ENCODE measurements at regions not wholly inside any gene's neighbourhood (a gene's known extent, or its start where the extent isn't known, plus 50 kb on each side); places are given as distances from the start of the nearest gene placed in this dataset.

- Mint-ChIP-seq H3K9me3 (peaks cover 7% of the 10 kb centered on the region), H3K36me3 (ENCODE audit: insufficient read depth) (no peaks in the 10 kb centered on the region), H3K4me1 (no peaks in the 10 kb centered on the region), H3K27me3 (no peaks in the 10 kb centered on the region), H3K4me3 (no peak overlapping the region), H3K27ac (ENCODE audit: low read depth) (no peak overlapping the region)
- DNase-seq (ENCODE audit: low spot score in 2 of 2) (no peak), ATAC-seq (replicated peaks; ENCODE audit: extremely low read depth, poor library complexity, severe bottlenecking) (no peak)
These were observed 1166.6 kb upstream of the ADGRL2 start for GRCh38 chr1:80633947-80634706.

GRCh38 chr1:80632284-80632683, 1168.5 kb upstream of the ADGRL2 start:
- H3K36me3 Mint-ChIP-seq (ENCODE audit: insufficient read depth) = no peaks in the 10 kb centered on the region
- ATAC-seq (replicated peaks; ENCODE audit: extremely low read depth, poor library complexity, severe bottlenecking) (no peak), DNase-seq (ENCODE audit: low spot score in 2 of 2) (no peak)
- H3K27me3 Mint-ChIP-seq = no peaks in the 10 kb centered on the region
- H3K9me3 Mint-ChIP-seq = peaks cover 7% of the 10 kb centered on the region
- no peak overlapping the region for H3K4me3 Mint-ChIP-seq
- no peaks in the 10 kb centered on the region for H3K4me1 Mint-ChIP-seq
- no peak overlapping the region for H3K27ac Mint-ChIP-seq (ENCODE audit: low read depth)

- H3K4me1 Mint-ChIP-seq = no peaks in the 10 kb centered on the region
- H3K36me3 Mint-ChIP-seq (ENCODE audit: insufficient read depth) = no peaks in the 10 kb centered on the region
- DNase-seq (ENCODE audit: low spot score in 2 of 2) (no peak), ATAC-seq (replicated peaks; ENCODE audit: extremely low read depth, poor library complexity, severe bottlenecking) (no peak)
- no peak overlapping the region for H3K27ac Mint-ChIP-seq (ENCODE audit: low read depth)
- no peaks in the 10 kb centered on the region for H3K27me3 Mint-ChIP-seq
- no peak overlapping the region for H3K4me3 Mint-ChIP-seq
- H3K9me3 Mint-ChIP-seq = peaks cover 5% of the 10 kb centered on the region
These were observed 1171.4 kb upstream of the ADGRL2 start for GRCh38 chr1:80629304-80629837.

GRCh38 chr1:80624682-80625081, 1176.1 kb upstream of the ADGRL2 start:
- Mint-ChIP-seq H3K9me3 (peaks cover 6% of the 10 kb centered on the region), H3K36me3 (ENCODE audit: insufficient read depth) (no peaks in the 10 kb centered on the region), H3K27me3 (no peaks in the 10 kb centered on the region), H3K27ac (ENCODE audit: low read depth) (no peak overlapping the region), H3K4me1 (no peaks in the 10 kb centered on the region), H3K4me3 (no peak overlapping the region)
- no peak for ATAC-seq (replicated peaks; ENCODE audit: extremely low read depth, poor library complexity, severe bottlenecking)
- no peak for DNase-seq (ENCODE audit: low spot score in 2 of 2)

- H3K4me3 Mint-ChIP-seq = no peak overlapping the region
- peak; percentile 40 for ATAC-seq (replicated peaks; ENCODE audit: extremely low read depth, poor library complexity, severe bottlenecking)
- H3K27ac Mint-ChIP-seq (ENCODE audit: low read depth) = no peak overlapping the region
- DNase-seq (ENCODE audit: low spot score in 2 of 2) = no peak
- H3K4me1 Mint-ChIP-seq = no peaks in the 10 kb centered on the region
- no peaks in the 10 kb centered on the region for H3K36me3 Mint-ChIP-seq (ENCODE audit: insufficient read depth)
- no peaks in the 10 kb centered on the region for H3K27me3 Mint-ChIP-seq
- H3K9me3 Mint-ChIP-seq = peaks cover 27% of the 10 kb centered on the region
These were observed 1193.7 kb upstream of the ADGRL2 start for GRCh38 chr1:80607064-80607463.

GRCh38 chr1:80594013-80594412, 1206.7 kb upstream of the ADGRL2 start:
- no peaks in the 10 kb centered on the region for H3K27me3 Mint-ChIP-seq
- H3K27ac Mint-ChIP-seq (ENCODE audit: low read depth) = no peak overlapping the region
- H3K4me1 Mint-ChIP-seq = no peaks in the 10 kb centered on the region
- peaks cover 34% of the 10 kb centered on the region for H3K9me3 Mint-ChIP-seq
- H3K36me3 Mint-ChIP-seq (ENCODE audit: insufficient read depth) = no peaks in the 10 kb centered on the region
- DNase-seq (ENCODE audit: low spot score in 2 of 2) (no peak), ATAC-seq (replicated peaks; ENCODE audit: extremely low read depth, poor library complexity, severe bottlenecking) (no peak)
- no peak overlapping the region for H3K4me3 Mint-ChIP-seq

GRCh38 chr1:80593197-80593596, 1207.5 kb upstream of the ADGRL2 start:
- Mint-ChIP-seq H3K9me3 (peaks cover 32% of the 10 kb centered on the region), H3K4me1 (no peaks in the 10 kb centered on the region), H3K27ac (ENCODE audit: low read depth) (no peak overlapping the region), H3K27me3 (no peaks in the 10 kb centered on the region), H3K4me3 (no peak overlapping the region), H3K36me3 (ENCODE audit: insufficient read depth) (no peaks in the 10 kb centered on the region)
- ATAC-seq (replicated peaks; ENCODE audit: extremely low read depth, poor library complexity, severe bottlenecking) = no peak
- no peak for DNase-seq (ENCODE audit: low spot score in 2 of 2)

GRCh38 chr1:80582980-80583379, 1217.8 kb upstream of the ADGRL2 start:
- Mint-ChIP-seq H3K27me3 (no peaks in the 10 kb centered on the region), H3K4me3 (no peak overlapping the region), H3K9me3 (peaks cover 20% of the 10 kb centered on the region), H3K4me1 (no peaks in the 10 kb centered on the region), H3K36me3 (ENCODE audit: insufficient read depth) (no peaks in the 10 kb centered on the region), H3K27ac (ENCODE audit: low read depth) (no peak overlapping the region)
- DNase-seq (ENCODE audit: low spot score in 2 of 2) (no peak), ATAC-seq (replicated peaks; ENCODE audit: extremely low read depth, poor library complexity, severe bottlenecking) (no peak)

GRCh38 chr1:80579055-80579454, 1221.7 kb upstream of the ADGRL2 start:
- Mint-ChIP-seq H3K27ac (ENCODE audit: low read depth) (no peak overlapping the region), H3K4me3 (no peak overlapping the region), H3K4me1 (no peaks in the 10 kb centered on the region), H3K27me3 (no peaks in the 10 kb centered on the region), H3K36me3 (ENCODE audit: insufficient read depth) (no peaks in the 10 kb centered on the region), H3K9me3 (peaks cover 8% of the 10 kb centered on the region)
- DNase-seq (ENCODE audit: low spot score in 2 of 2) (no peak), ATAC-seq (replicated peaks; ENCODE audit: extremely low read depth, poor library complexity, severe bottlenecking) (no peak)

- Mint-ChIP-seq H3K4me1 (no peaks in the 10 kb centered on the region), H3K27ac (ENCODE audit: low read depth) (no peak overlapping the region), H3K36me3 (ENCODE audit: insufficient read depth) (no peaks in the 10 kb centered on the region), H3K4me3 (no peak overlapping the region), H3K27me3 (no peaks in the 10 kb centered on the region), H3K9me3 (peaks cover 7% of the 10 kb centered on the region)
- DNase-seq (ENCODE audit: low spot score in 2 of 2) = no peak
- ATAC-seq (replicated peaks; ENCODE audit: extremely low read depth, poor library complexity, severe bottlenecking) = no peak
These were observed 1233.9 kb upstream of the ADGRL2 start for GRCh38 chr1:80566867-80567266.

GRCh38 chr1:80566123-80566522, 1234.6 kb upstream of the ADGRL2 start:
- no peak for ATAC-seq (replicated peaks; ENCODE audit: extremely low read depth, poor library complexity, severe bottlenecking)
- no peaks in the 10 kb centered on the region for H3K4me1 Mint-ChIP-seq

GRCh38 chr1:80565406-80565805, 1235.3 kb upstream of the ADGRL2 start:
- Mint-ChIP-seq H3K27me3 (no peaks in the 10 kb centered on the region), H3K9me3 (peaks cover 2% of the 10 kb centered on the region), H3K36me3 (ENCODE audit: insufficient read depth) (no peaks in the 10 kb centered on the region), H3K4me3 (no peak overlapping the region), H3K27ac (ENCODE audit: low read depth) (no peak overlapping the region), H3K4me1 (no peaks in the 10 kb centered on the region)
- ATAC-seq (replicated peaks; ENCODE audit: extremely low read depth, poor library complexity, severe bottlenecking) (no peak), DNase-seq (ENCODE audit: low spot score in 2 of 2) (no peak)

More at GRCh38 chr1:80566123-80566522, 1234.6 kb upstream of the ADGRL2 start:
- H3K36me3 Mint-ChIP-seq (ENCODE audit: insufficient read depth) = no peaks in the 10 kb centered on the region
- no peaks in the 10 kb centered on the region for H3K27me3 Mint-ChIP-seq
- peaks cover 7% of the 10 kb centered on the region for H3K9me3 Mint-ChIP-seq
- no peak for DNase-seq (ENCODE audit: low spot score in 2 of 2)
- no peak overlapping the region for H3K27ac Mint-ChIP-seq (ENCODE audit: low read depth)
- H3K4me3 Mint-ChIP-seq = no peak overlapping the region

GRCh38 chr1:80542231-80542630, 1258.5 kb upstream of the ADGRL2 start:
- ATAC-seq (replicated peaks; ENCODE audit: extremely low read depth, poor library complexity, severe bottlenecking) (no peak), DNase-seq (ENCODE audit: low spot score in 2 of 2) (no peak)
- Mint-ChIP-seq H3K27me3 (no peaks in the 10 kb centered on the region), H3K27ac (ENCODE audit: low read depth) (no peak overlapping the region), H3K4me3 (no peak overlapping the region), H3K9me3 (peaks cover 10% of the 10 kb centered on the region), H3K4me1 (no peaks in the 10 kb centered on the region), H3K36me3 (ENCODE audit: insufficient read depth) (no peaks in the 10 kb centered on the region)

Measured in central memory CD8-positive, alpha-beta T cell (primary cell).